T1000 (cell line): ENCODE measurements at regions not wholly inside any gene's neighbourhood (a gene's known extent, or its start where the extent isn't known, plus 50 kb on each side); places are given as distances from the start of the nearest gene placed in this dataset.

Experiments
- DNase-seq: peaks from one replicate; lab custom pipeline; 2025; ENCODE audit warnings: mixed read lengths; lab: John Stamatoyannopoulos, UW

DNA sequence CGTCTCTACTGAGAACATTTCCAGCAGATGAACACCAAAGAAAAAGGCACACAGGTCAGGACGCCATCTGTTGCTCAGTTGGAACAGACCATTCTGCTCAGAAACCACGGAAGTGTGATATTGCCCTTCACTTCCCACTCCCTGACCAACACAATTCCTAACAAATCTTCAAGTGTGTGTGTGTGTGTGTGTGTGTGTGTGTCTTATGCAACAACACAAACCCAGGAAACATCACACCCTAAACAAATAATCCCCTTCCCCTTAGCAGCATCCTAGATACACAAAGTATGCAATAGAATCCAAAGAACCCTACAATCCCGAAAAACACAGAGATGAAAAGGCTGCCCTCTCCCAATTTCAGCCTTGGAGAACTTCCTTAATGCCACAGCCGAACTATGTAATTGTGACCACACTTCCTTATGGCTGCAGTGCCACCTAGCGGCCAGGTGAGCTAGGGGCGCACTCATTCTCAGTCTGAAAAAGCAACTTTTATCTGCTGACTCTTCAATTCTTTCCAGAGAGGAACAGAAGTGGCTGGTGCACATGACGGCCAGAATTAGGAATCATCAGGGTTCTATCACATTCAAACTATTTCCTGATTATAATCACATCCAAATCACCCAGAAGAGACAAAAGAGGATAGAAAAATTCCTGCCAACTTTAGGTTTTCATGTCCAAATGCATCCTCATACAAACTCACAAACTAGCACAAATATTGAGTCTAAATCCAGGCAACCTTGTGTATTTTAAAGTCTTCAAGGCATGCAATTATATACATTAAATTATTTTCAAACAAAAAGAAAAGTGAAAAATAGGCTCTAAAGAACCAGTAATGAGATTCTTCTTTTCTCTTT lies 164.9 kb downstream of the DHX15 start:
- DNase-seq, result peak; percentile 76

DNA sequence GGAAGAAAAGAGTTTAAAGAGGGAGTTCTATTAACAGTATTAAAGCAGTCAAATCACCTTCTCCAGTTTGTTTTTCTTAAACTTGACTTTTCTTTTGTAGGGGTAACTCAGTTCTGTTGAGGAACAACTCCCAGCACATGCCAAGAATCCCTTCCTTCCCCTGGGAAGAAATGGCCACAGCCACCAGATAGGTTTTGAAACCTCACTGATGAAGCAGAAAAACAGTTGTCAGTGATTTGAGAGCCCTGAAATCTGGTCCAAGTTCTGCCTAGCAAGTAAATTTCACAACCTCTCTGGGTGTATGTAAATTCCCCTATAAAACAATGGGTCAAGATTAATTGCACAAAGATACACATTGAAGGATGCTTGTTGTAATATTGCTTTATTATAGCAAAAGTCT lies 167.1 kb downstream of the DHX15 start:
- DNase-seq, result no peak

DNA sequence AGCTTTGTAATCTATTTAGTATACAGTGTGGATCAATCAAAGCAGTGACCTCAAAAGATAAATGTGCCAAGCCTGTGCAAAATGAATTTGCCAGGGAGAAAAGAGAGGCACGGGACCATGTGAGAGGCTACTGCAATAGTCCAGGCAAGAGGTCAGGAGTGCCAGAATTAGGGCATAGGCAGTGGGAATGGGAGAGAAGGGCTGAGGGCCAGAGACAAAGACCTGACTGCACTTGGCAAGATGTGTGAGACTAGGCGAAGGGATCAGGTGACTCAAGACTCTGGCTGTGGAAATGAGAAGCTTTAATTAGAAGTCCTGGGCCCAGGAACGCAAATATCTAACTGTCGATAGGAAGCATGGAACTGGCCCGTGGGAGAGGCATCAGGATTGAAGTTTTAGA lies 168.1 kb downstream of the DHX15 start:
- no peak for DNase-seq

DNA sequence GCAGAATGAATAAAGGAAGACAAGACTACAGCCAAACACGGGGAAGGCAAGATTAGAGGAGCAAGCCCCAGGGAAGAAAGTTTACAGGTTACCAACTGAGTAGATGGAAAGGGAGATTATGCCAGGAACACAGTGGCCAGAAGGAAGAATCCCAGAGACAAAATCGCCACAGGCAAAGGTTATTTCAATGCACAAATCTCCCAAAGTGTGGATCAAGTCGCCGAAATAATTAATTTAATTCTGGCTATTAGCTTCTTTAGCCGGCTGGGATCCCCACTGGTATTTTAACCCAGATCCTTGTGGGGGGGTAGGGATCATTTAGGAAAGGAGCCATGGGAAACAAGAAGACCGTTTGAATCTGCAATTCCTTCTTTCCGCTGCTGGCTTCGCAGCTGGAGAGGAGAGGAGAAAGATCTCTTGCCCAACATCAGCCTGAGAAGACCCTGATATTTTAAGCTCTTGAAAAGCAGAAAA lies 171.0 kb downstream of the DHX15 start:
- no peak for DNase-seq

DNA sequence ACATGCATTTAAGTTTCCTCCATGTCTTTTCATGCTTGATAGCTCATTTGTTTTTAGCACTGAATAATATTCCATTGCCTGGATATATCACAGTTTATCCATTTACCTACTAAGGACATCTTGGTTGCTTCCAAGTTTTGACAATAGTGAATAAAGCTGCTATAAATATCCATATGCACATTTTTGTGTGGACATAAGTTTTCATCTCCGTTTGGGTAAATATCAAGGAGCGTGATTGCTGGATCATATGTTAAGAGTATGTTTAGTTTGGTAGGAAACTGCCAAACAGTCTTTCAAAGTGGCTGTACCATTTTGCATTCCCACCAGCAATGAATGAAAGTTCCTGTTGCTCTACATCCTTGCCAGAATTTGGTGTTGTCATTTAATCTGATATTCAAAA lies 172.5 kb downstream of the DHX15 start:
- DNase-seq, result no peak

DNA sequence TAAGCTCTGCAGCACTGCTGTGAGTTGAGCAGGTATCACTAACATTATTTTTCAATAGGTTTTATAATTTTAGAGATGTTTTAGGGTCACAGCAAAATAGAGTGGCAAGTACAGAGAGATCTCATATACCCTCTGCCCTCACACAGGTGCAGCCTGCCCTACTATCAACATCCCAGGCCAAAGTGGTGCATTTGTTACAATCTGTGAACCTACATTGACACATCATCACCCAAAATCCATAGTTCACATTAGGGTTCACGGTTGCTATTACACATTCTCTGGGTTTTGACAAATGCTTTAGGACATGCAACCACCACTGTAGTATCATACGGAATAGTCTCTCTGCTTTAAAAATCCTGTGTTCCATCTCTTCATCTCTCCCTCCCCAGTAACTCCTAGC lies 173.1 kb downstream of the DHX15 start:
- DNase-seq, result no peak

DNA sequence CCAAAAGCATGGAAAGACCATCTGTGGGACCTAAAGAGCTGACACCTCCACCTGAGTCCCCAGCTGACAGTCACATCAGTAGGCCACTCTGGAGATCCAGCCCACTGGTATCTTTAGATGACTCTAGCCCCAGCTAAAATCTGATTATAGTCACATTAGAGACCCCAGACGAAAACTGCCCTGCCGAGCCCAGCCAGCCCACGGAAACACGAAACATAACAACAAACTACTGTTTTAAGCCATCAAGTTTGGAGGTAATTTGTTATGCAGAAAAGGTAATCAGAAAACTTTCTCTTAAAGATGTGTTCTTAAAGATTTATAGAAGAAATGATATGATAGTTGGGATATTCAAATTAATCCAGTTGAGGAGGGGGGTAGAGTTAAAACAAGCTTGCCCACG lies 175.7 kb downstream of the DHX15 start:
- no peak for DNase-seq

DNA sequence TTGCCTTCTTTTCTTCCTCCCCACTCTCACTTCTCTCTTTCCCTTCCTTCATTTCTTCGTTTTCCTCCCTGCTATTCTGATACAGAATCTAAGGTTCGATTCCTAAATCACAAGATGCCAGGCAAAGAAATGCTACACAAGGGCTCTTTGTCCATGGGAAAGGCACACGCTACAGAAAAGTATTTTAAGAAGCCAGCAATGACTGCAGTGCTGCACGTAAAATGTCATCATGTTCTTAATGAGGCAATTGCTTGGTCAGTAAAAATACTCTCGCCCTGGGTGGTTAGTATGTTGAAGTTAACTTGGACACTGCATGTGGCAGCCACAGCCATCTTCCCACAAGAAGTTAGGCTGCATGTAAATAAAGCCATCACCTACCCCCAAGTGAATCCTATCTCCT lies 178.4 kb downstream of the DHX15 start:
- no peak for DNase-seq

DNA sequence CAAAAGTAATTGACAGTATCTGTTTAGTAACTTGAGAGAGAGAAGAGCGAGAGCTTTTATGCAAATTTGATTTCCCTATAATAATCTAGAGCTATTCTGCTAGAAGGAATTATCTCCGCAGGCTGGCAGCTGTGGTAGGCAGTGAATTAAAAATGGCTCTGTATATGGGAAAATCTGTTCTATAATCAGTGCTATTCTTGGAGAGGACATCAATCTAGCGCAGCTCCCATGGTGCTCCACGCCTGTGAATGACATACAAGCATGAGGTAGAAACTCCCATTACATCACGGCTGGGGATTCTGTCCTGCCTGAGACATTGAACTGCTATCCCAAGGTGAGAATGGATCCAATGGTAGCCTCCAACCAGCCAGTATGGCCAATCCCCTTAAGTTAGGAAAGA lies 179.0 kb downstream of the DHX15 start:
- no peak for DNase-seq

DNA sequence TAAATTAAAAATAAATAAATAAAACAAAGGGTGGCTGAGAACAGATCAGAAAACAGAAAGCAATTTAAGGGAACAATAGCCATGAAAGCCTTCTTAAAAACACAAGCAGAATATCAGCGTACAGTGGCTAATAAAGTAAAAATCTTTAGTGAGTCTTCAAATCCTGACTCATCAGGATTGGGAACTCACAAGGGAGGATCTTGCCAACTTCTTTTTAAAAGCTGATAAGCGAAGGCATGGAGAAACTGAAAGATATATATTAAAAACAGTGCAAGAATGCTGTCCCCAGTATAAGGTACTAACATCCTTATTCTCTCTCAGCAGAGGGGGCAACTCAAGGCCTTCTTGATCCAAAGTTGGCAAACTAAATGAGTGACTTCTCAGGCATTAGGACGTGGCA lies 180.1 kb downstream of the DHX15 start:
- no peak for DNase-seq

DNA sequence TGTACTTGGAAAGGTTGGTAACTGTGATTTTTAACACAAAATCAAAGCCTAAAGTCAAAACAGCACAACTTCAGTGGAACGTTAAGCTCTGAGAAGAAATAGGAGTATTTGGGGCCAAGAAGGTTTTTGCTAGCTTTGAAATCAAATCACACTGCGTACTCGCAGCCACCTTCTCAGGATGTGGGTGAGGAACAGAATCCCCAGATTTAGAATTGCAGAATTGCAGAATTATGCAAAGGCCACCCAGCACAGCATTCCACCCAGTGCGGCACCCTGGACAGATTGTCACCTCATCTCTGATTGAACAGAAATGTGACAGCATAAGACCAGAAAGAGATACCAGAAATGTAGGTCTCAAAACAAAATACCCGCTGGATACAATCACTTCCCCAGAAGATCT lies 181.1 kb downstream of the DHX15 start:
- no peak for DNase-seq

DNA sequence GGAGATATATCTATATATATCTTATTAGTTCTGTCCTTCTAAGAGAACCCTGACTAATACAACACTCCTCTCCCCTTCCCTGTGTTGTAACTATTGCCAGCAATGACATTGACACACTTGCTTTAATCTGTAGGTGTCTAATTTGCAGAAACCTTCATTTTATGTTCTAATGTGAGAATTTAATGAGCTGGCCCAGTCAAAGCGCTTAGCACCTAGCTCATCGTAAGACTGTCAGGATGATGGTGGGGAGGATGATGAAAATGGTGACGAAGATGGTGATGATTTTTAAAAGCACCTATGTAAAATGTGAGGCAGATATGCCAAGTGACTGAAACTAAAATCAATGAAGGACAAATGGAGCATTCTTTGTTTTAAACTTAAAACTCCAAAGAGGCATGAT lies 183.8 kb downstream of the DHX15 start:
- DNase-seq, result no peak

DNA sequence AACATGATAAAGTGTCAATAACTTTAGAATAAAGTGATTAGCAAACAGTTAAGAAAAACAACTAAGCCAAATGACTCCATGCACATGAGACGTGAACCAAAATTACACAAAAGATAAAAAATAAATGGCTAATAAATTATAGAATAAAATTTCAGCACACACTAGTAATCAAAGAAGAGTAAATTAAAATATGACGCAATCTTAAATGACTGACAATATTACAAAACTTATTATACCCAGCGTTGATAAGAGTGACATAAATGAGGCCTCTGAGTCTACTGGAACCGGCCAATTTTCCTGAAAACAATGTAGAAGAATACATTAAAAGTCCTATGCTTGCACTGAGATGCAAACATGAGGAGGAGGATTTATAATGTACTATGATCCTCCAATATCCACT lies 187.4 kb downstream of the DHX15 start:
- no peak for DNase-seq

DNA sequence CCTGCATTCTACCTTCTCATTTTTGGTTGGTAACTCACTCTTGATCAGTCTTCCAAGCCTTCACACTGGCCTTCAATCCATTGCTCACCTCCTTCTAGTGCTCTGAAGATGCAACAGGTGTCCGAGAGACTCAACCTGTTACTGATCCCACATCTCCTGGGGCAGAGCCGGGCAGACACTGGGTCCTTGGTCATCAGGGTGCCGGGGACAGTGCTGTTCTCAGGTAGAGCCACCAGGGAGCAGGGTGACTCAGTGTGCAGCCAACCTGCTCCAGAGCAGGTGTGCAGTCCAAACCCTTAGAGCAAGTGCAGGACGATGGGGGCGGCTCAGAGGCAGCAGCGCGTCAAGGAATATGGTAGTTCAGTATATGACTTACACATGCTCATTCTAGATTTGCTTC lies 188.4 kb downstream of the DHX15 start:
- DNase-seq, result no peak

DNA sequence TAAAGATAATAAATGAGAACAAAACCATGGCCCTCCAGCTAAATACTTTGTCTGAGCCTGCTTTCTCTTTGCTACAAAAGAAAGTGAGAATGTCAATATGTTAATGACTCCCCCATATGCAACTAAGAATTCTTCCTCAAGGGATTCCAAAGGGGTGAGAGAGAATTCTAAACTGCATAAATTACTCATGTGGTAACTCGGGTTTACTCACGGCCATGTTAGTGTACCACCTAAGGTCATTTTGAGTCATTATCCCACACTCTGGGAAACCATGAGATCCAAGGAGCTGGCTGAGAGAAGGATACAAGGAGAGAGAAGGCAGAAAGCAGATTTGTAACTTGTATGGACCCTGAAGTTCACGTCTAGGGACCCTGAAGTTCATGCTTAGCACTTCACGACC lies 190.3 kb downstream of the DHX15 start:
- peak; percentile 43 for DNase-seq

DNA sequence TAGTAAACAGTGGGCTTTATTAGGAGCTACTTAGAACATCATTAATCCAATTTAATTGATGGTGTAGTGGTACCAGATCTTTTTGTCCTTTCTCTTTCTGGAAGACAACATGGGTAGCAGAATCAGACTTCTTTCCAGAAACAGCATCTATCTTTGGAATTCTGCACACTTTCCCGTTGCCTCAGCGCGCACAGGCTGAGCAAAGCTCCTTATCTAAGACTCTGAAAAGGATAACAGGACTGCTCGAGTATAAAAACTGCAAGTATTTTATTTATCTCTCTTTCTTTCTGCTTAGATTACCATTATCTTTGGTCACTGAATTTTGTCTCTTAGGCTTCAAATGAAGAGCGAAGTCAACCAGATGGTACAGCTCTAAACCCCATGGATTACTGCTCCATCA lies 191.7 kb downstream of the DHX15 start:
- no peak for DNase-seq

DNA sequence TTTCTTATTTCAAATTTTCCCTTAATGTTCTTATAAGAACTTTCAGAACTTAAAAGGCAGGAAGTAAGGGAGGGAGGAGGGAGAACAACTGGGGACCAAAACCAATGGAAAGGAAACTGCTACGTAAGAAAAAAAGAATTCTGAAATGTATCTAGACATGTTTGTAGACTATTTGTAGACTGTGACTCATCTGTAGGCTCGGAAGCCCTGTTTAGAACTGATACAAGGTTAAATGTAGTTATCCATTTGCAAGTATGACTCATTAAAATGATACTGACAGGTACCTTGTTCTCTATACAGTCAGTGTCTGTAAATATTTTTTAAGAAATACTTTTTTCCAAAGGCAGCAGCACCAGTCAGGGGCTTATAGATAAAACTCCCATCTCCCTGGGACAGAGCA lies 202.0 kb downstream of the DHX15 start:
- no peak for DNase-seq

DNA sequence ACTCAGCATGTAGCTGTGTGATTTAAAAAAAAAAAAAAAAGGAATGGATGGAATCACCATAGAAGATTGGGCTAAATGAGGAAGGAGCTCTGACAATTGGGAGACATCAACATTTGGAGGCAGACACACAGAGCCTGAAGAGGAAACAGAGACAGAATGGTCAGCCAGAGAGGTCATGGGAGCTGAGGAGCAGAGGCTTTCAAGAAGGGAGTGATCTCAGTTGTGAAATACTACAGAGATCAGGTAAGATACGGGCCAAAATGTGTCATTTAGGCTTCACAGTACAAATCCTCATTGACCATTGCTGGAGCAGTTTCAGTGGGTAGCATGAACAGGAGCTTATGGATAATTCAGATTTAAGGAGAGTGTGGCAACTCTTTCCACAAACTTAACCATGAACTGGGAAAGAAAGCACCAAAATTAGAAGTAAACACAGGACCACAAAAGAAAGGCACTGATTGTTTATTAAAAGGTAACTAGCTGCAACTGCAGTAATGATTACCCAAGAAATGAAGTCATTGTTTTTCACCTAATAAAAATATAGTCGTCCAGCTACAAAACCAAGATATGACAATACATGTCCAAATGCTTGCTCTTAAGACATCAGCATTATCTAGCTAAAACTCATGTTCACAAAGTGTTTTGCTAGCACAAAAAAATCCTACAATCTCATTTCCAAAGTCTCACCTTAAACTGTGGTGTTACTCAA lies 203.2 kb downstream of the DHX15 start:
- DNase-seq, result no peak

DNA sequence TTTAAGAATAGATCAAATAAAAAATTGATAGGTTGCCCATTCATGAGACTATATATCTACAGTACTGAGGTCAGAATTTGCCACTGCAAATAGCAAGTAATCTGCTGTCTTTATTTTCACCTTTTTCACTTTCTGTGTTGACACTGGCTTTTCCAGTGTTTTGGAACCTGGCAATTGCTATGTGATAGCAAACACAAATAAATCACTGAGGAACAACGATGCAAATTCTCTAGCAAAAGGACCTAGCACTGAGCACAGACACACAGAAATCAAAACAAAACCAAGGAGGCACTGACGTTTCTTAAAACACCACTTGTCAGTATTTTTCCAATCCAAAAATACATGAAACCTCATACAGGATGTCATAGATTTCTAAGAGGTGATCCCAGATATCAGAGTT lies 210.7 kb downstream of the DHX15 start:
- no peak for DNase-seq

DNA sequence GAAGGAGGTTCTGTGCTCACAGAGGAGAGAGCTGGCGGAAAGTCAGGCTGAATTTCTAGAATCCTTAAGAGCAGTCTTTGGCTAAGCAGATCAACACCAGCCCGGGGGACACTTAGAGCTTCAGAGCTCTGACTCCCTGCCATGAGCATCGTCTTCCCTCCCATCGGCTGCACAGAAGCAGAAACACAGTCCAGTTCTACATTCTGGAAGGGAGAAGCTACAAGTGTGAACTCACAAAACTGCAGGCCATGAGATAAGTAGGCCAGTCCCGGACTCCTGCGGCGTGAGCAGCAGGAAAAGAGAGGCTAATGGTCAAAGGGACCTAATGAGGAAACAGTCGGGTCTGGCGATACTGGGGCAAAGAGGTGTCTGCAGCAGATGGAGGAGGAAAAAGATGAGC lies 211.5 kb downstream of the DHX15 start:
- DNase-seq, result no peak

DNA sequence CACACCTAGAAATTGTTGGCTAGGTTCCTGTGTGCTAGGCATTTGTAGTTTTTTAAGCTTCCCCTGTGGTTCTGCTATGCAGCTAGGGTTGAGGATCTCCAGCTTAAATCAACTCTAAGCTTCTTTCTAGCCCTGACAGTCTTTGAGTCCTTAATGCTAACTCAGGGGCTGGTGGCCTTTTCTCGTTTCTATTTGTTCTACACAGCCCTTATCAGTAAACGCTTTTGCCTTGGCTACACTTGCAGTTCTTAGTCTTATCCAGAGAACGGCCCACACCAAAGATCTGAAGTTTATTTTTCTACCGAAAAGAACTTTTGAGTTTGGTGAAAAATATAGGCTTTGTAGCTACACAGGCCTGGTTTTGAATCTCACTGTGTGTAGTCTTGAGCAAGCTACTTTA lies 212.0 kb downstream of the DHX15 start:
- DNase-seq, result no peak

DNA sequence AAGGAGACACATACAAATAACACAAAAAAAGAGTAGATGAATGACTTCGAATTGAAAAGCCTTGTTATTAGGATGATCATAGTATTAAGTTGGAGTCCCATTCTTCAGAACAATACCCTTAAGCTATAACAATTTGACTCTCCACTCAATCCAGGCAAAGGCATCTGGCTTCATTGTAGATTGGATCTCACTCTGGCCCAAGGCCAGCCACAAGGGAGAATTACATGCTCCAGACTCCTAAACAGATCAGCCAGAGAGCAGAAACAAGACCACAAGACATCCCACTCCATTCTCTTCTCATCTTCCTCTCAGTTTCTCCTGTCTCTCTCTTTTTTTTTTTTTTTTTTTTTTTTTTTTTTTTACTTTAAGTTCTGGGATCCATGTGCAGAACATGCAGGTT lies 213.9 kb downstream of the DHX15 start:
- no peak for DNase-seq

DNA sequence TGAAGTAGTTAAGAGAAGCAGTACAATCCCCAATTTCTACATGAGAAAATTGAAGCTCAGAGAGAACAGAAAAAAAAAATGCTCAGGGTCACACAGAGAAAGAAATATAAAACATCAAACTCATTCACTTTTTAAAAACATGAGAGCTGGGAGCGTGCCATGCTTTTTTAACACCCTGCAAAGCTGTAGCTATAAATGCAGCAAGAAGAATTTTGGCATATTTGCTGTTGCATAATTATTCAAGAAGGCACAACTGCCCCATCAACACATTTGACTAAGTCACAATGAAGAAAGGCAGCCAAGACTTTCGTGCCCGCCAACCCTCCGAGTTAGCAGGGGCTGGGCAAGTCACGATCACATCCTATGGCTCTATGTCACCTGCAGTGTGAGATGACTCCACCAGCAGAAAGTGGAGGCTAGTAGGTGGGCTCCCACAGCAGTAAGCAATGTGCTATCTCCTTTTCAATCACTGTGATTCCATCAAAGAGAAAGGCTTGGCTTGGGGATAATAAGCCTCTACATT lies 214.8 kb downstream of the DHX15 start:
- DNase-seq, result no peak
